H9 (cell line): ENCODE measurements at regions not wholly inside any gene's neighbourhood (a gene's known extent, or its start where the extent isn't known, plus 50 kb on each side); places are given as distances from the start of the nearest gene placed in this dataset.

Experiments used
- DNase-seq: peaks from one replicate; pipeline ENCODE4 v3.0.0-alpha.2; 2017
- H2AFZ ChIP-seq: one replicate; pipeline ENCODE4 v1.6.1; 2013; ENCODE audit warnings: mild to moderate bottlenecking, low read length, control low read depth, moderate library complexity
- H2AK5ac ChIP-seq: 2 replicates; pipeline ENCODE4 v1.6.1; 2013; ENCODE audit warnings: low read length, control low read depth, mixed read lengths; ENCODE audit not compliant: insufficient read length
- H2BK120ac ChIP-seq: one replicate; pipeline ENCODE4 v1.6.1; 2013; ENCODE audit warnings: low read depth, mild to moderate bottlenecking, low read length, control low read depth, inconsistent platforms; ENCODE audit not compliant: poor library complexity, severe bottlenecking
- H2BK12ac ChIP-seq: 2 replicates; pipeline ENCODE4 v1.6.1; 2013; ENCODE audit warnings: low read length, control low read depth, mixed read lengths, low read depth; ENCODE audit not compliant: insufficient read length
- H2BK15ac ChIP-seq: 2 replicates; pipeline ENCODE4 v1.6.1; 2013; ENCODE audit warnings: low read depth, low read length, control low read depth
- H2BK20ac ChIP-seq: one replicate; pipeline ENCODE4 v1.6.1; 2013; ENCODE audit warnings: low read depth, mild to moderate bottlenecking, low read length, control low read depth, inconsistent platforms; ENCODE audit not compliant: poor library complexity, severe bottlenecking
- H2BK5ac ChIP-seq: 2 replicates; pipeline ENCODE4 v1.6.1; 2013; ENCODE audit warnings: low read length, control low read depth, mixed read lengths; ENCODE audit not compliant: insufficient read length
- H3K14ac ChIP-seq: 2 replicates; pipeline ENCODE4 v1.6.1; 2013; ENCODE audit warnings: low read length, control low read depth; ENCODE audit not compliant: insufficient read depth
- H3K18ac ChIP-seq: 2 replicates; pipeline ENCODE4 v1.6.1; 2013; ENCODE audit warnings: low read depth, mild to moderate bottlenecking, mixed read lengths, low read length, control low read depth; ENCODE audit not compliant: insufficient read length
- H3K23ac ChIP-seq: 2 replicates; pipeline ENCODE4 v1.6.1; 2013; ENCODE audit warnings: low read length, control low read depth, mixed read lengths, low read depth; ENCODE audit not compliant: insufficient read length
- H3K23me2 ChIP-seq: 2 replicates; pipeline ENCODE4 v1.6.1; 2013; ENCODE audit warnings: low read depth, mild to moderate bottlenecking, mixed read lengths, low read length, control low read depth; ENCODE audit not compliant: insufficient read length, poor library complexity, severe bottlenecking
- H3K27ac ChIP-seq: 2 replicates; pipeline ENCODE4 v1.5.1; 2013; ENCODE audit warnings: low read length, control low read depth, mixed read lengths, low read depth; ENCODE audit not compliant: insufficient read length
- H3K27me3 ChIP-seq: 2 replicates; pipeline ENCODE4 v1.6.1; 2013; ENCODE audit warnings: low read length, control low read depth, inconsistent platforms; ENCODE audit not compliant: insufficient read depth
- H3K4ac ChIP-seq: 2 replicates; pipeline ENCODE4 v1.6.1; 2013; ENCODE audit warnings: low read depth, mild to moderate bottlenecking, control low read depth, inconsistent platforms, low read length, moderate library complexity
- H3K4me1 ChIP-seq: 2 replicates; pipeline ENCODE4 v1.6.1; 2013; ENCODE audit warnings: low read length, control low read depth, inconsistent platforms; ENCODE audit not compliant: insufficient read depth
- H3K4me2 ChIP-seq: 2 replicates; pipeline ENCODE4 v1.6.1; 2013; ENCODE audit warnings: low read length, control low read depth, mixed read lengths; ENCODE audit not compliant: insufficient read length, insufficient read depth
- H3K56ac ChIP-seq: 2 replicates; pipeline ENCODE4 v1.6.1; 2013; ENCODE audit warnings: low read depth, mild to moderate bottlenecking, mixed read lengths, low read length, control low read depth; ENCODE audit not compliant: insufficient read length
- H3K79me1 ChIP-seq: 2 replicates; pipeline ENCODE4 v1.6.1; 2013; ENCODE audit warnings: low read depth, mild to moderate bottlenecking, moderate library complexity, low read length, control low read depth, inconsistent platforms; ENCODE audit not compliant: insufficient read depth, poor library complexity, severe bottlenecking
- H3K79me2 ChIP-seq: 2 replicates; pipeline ENCODE4 v1.6.1; 2013; ENCODE audit warnings: low read length, control low read depth, inconsistent platforms; ENCODE audit not compliant: insufficient read depth
- H3K9ac ChIP-seq: 2 replicates; pipeline ENCODE4 v1.6.1; 2013; ENCODE audit warnings: low read length, control low read depth, mixed read lengths; ENCODE audit not compliant: insufficient read length; ENCODE audit errors: extremely low read depth
- H3K9me3 ChIP-seq: one replicate; pipeline ENCODE4 v1.6.1; 2013; ENCODE audit warnings: low read depth, low read length, inconsistent platforms; ENCODE audit not compliant: control insufficient read depth
- H3T11ph ChIP-seq: one replicate; pipeline ENCODE4 v1.6.1; 2013; ENCODE audit warnings: mild to moderate bottlenecking, low read length, control low read depth, inconsistent platforms
- H4K20me1 ChIP-seq: one replicate; pipeline ENCODE4 v1.6.1; 2013; ENCODE audit not compliant: control insufficient read depth, insufficient read length, insufficient read depth
- H4K5ac ChIP-seq: 2 replicates; pipeline ENCODE4 v1.6.1; 2013; ENCODE audit warnings: low read depth, mild to moderate bottlenecking, mixed read lengths, low read length, control low read depth; ENCODE audit not compliant: insufficient read length
- H4K8ac ChIP-seq: replicated peaks from 2 replicates; pipeline ENCODE4 v1.6.1; 2013; ENCODE audit warnings: low read length, control low read depth, mixed read lengths, low read depth; ENCODE audit not compliant: insufficient read length
- H4K91ac ChIP-seq: 2 replicates; pipeline ENCODE4 v1.6.1; 2013; ENCODE audit warnings: low read depth, mild to moderate bottlenecking, moderate library complexity, mixed read lengths, low read length, control low read depth; ENCODE audit not compliant: insufficient read length
- H3K27ac Mint-ChIP-seq, 3 experiments: 2 replicates in 2 of 3; 3 replicates in 1 of 3; pipeline ENCODE4 v1.8.0; 2020 to 2021; ENCODE audit warnings: mixed read lengths in 3 of 3, mild to moderate bottlenecking in 1 of 3, moderate library complexity in 1 of 3
- H3K27me3 Mint-ChIP-seq: 2 replicates; pipeline ENCODE4 v1.8.0; 2021; ENCODE audit warnings: low read depth, mild to moderate bottlenecking, moderate library complexity, mixed read lengths
- H3K36me3 Mint-ChIP-seq, 3 experiments: 2 replicates in 2 of 3; 3 replicates in 1 of 3; pipeline ENCODE4 v1.8.0; 2020 to 2021; ENCODE audit warnings: low read depth in 3 of 3, mixed read lengths in 3 of 3; ENCODE audit not compliant: insufficient read depth in 1 of 3
- H3K4me1 Mint-ChIP-seq, 2 experiments: 2 replicates each; pipeline ENCODE4 v1.8.0; 2020; ENCODE audit warnings: mixed read lengths in 2 of 2
- H3K4me3 Mint-ChIP-seq, 2 experiments: 2 replicates in 1 of 2; 3 replicates in 1 of 2; pipeline ENCODE4 v1.8.0; 2020 to 2021; ENCODE audit warnings: mild to moderate bottlenecking in 2 of 2, mixed read lengths in 2 of 2, moderate library complexity in 1 of 2
- H3K9me3 Mint-ChIP-seq, 2 experiments: 2 replicates in 1 of 2; 3 replicates in 1 of 2; pipeline ENCODE4 v1.8.0; 2020; ENCODE audit warnings: mild to moderate bottlenecking in 2 of 2, mixed read lengths in 2 of 2, moderate library complexity in 1 of 2
- CTCF ChIP-seq: fragments of 200-600 bp; sonication (generic); conservative IDR thresholded peaks from 3 replicates; pipeline ENCODE4 v1.8.0; 2021; ENCODE audit warnings: antibody characterized with exemption, mild to moderate bottlenecking
- WGBS: extraction: QIAGEN DNeasy Blood & Tissue Kit; methylation state at CpG from one replicate; pipeline ENCODE4 v1.1.7; 2013; ENCODE audit warnings: missing lambda C conversion rate, low lambda C conversion rate, mixed read lengths; ENCODE audit not compliant: insufficient read length; ENCODE audit errors: extremely low coverage; 5-methylcytosine and 5-hydroxymethylcytosine counted together

DNA sequence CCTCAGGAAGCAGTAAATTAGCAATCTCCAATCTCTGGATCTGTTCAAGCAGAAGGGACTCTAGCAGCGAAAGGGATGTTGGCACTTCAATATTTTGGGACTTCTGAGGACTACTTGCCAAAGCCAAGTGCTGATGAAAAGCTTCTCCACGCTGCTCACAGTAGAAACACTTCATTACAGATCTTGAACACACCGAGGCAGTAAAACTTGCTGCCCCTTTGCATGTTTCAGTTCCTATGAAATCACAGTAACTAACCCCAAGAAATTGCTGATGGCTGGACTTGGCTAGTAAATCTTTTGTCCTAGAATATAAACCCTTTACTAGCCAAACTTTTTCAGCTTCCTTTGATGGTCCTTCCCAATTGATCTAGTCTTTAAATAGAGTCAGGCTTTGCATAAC is 750.5 kb upstream of the GRM7 start:
- Mint-ChIP-seq H3K27ac (no peak overlapping the region), H3K27me3 (no peaks in the 10 kb centered on the region), H3K4me1 (no peaks in the 10 kb centered on the region), H3K36me3 (no peaks in the 10 kb centered on the region; a peak in 1 of 7 replicates), H3K4me3 (no peak overlapping the region), H3K9me3 (no peaks in the 10 kb centered on the region; a peak in 1 of 5 replicates)
- Histone ChIP-seq H4K91ac (no peak overlapping the region), H2BK5ac (no peak overlapping the region), H3K14ac (no peak overlapping the region), H3K4me1 (no peaks in the 10 kb centered on the region), H4K20me1 (no peaks in the 10 kb centered on the region), H3K27ac (no peak overlapping the region), H2BK15ac (no peak overlapping the region), H3K79me1 (no peaks in the 10 kb centered on the region), H2AK5ac (no peak overlapping the region), H3K27me3 (no peaks in the 10 kb centered on the region), H3K9ac (no peak overlapping the region), H4K8ac (no peak overlapping the region), H3K4me2 (no peak overlapping the region), H3K18ac (no peak overlapping the region), H3K56ac (no peak overlapping the region), H3K4ac (no peak overlapping the region), H4K5ac (no peak overlapping the region), H3K79me2 (no peaks in the 10 kb centered on the region), H2AFZ (no peak overlapping the region), H3K23me2 (no peaks in the 10 kb centered on the region), H3K23ac (no peak overlapping the region), H3T11ph (no peak overlapping the region), H2BK20ac (no peak overlapping the region), H2BK12ac (no peak overlapping the region), H2BK120ac (no peak overlapping the region), H3K9me3 (no peaks in the 10 kb centered on the region)
- WGBS = no CpG with 5 or more reads among the region's 3 CpGs
- TF ChIP-seq CTCF = no peak
- no peak for DNase-seq
